Coronary artery (tissue), 2 donors: ENCODE measurements at regions not wholly inside any gene's neighbourhood (a gene's known extent, or its start where the extent isn't known, plus 50 kb on each side); places are given as distances from the start of the nearest gene placed in this dataset.

ENCODE experiments used
- DNase-seq: peaks from one replicate; pipeline ENCODE4 v3.0.0-alpha.2; 2017; ENCODE audit warnings: low spot score
- H3K27ac ChIP-seq, 2 donors: fragments of 200-600 bp; sonication (generic); one replicate each; pipeline ENCODE4 v1.5.1; 2016 to 2019
- H3K4me3 ChIP-seq: fragments of 200-600 bp; sonication (generic); 2 replicates; pipeline ENCODE4 v1.5.1; 2016; ENCODE audit warnings: mild to moderate bottlenecking, moderate library complexity
- TF ChIP-seq, protein P1 (sequence below): fragments of 200-600 bp; sonication (generic); IDR thresholded peaks from one replicate; pipeline ENCODE4 v1.5.1; 2019; ENCODE audit warnings: antibody characterized with exemption

DNA sequence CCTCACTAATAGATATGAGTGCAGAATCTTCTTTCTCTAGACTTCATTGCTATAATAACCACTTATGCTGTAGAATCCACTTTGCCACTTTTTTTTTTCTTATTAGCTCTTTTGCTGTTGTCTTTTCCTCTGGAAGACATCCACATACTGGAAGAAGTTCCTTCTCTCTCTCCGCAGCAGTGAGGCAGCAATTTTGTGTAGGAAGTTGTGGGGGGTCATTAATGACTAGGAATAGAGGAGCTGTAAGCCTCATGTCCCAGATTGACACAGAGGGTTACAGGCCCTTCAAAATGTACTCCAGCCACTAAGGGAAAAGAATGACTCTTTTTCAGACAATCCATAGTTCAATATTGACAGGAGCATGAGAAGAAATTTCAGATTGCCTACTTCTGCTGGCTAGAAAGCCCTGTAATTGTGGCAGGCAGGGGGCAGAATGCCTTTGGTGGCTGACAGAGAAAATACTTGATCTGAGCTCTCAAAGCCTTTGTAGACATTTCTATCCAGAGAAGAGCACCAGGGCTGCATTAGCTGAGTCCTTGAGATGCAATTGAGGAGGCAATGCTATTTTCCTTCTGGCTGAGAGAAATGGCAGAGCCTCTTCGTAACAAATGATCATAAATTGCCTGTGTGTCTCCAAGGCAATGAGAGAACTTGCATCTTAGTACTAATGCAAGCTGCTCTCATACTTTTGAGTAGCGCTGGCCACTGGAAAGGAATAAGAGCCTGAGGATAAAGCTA is 856.2 kb downstream of the STIM2 start:
- TF ChIP-seq, protein P1, sequence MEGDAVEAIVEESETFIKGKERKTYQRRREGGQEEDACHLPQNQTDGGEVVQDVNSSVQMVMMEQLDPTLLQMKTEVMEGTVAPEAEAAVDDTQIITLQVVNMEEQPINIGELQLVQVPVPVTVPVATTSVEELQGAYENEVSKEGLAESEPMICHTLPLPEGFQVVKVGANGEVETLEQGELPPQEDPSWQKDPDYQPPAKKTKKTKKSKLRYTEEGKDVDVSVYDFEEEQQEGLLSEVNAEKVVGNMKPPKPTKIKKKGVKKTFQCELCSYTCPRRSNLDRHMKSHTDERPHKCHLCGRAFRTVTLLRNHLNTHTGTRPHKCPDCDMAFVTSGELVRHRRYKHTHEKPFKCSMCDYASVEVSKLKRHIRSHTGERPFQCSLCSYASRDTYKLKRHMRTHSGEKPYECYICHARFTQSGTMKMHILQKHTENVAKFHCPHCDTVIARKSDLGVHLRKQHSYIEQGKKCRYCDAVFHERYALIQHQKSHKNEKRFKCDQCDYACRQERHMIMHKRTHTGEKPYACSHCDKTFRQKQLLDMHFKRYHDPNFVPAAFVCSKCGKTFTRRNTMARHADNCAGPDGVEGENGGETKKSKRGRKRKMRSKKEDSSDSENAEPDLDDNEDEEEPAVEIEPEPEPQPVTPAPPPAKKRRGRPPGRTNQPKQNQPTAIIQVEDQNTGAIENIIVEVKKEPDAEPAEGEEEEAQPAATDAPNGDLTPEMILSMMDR: no peak
- H3K4me3 ChIP-seq: no peak overlapping the region
- peak overlapping the region in 1 of 2 donors; percentile 37 for H3K27ac ChIP-seq
- DNase-seq: no peak

GRCh38 chr4:27717431-27717755 is 856.8 kb downstream of the STIM2 start:
- Histone ChIP-seq H3K4me3 (no peak overlapping the region), H3K27ac (peak overlapping the region in 1 of 2 donors; percentile 37)
- no peak for DNase-seq
- TF ChIP-seq, protein P1: no peak

- no peak for DNase-seq
- TF ChIP-seq, protein P1: no peak
- H3K27ac ChIP-seq: no peak overlapping the region
- H3K4me3 ChIP-seq: no peak overlapping the region
Observed at GRCh38 chr4:27720010-27720766, 859.5 kb downstream of the STIM2 start.

GRCh38 chr4:27721193-27721592 is 860.6 kb downstream of the STIM2 start:
- TF ChIP-seq, protein P1: no peak
- no peak for DNase-seq
- Histone ChIP-seq H3K4me3 (no peak overlapping the region), H3K27ac (no peak overlapping the region)

- Histone ChIP-seq H3K27ac (no peak overlapping the region), H3K4me3 (no peak overlapping the region)
- TF ChIP-seq, protein P1: no peak
- no peak for DNase-seq
Observed at GRCh38 chr4:27728892-27729291, 868.3 kb downstream of the STIM2 start.

DNA sequence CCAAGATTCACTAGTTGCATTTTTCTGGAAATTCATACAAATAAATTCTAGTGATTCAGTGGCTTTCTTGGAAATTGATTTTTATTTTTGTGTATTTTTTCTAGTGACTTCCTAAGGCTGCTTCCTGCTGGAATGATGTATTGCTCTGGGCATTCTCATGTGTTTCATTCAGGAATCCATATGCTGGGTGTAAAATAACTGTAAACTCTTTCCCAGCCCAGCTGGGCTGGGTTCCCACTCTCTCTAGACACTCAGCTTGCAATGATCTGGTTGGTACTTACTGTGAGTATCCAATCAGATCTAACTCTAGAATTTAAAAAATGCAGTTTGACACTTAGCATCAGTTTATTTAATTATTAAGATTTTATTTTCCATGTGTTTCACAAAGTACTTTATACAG is 882.2 kb downstream of the STIM2 start:
- TF ChIP-seq, protein P1: no peak
- no peak for DNase-seq
- no peak overlapping the region for H3K27ac ChIP-seq
- no peak overlapping the region for H3K4me3 ChIP-seq
